Transverse colon (tissue), 4 donors: ENCODE measurements at regions not wholly inside any gene's neighbourhood (a gene's known extent, or its start where the extent isn't known, plus 50 kb on each side); places are given as distances from the start of the nearest gene placed in this dataset.

ENCODE experiments used
- DNase-seq: peaks from one replicate; pipeline ENCODE4 v3.0.0-alpha.2; 2019
- H3K27ac ChIP-seq, 4 donors: fragments of 200-600 bp; sonication (generic); 2 replicates each; pipeline ENCODE4 v1.5.1; 2016 to 2018; ENCODE audit warnings: inconsistent platforms in 4 of 4
- H3K27me3 ChIP-seq: fragments of 200-600 bp; sonication (generic); 2 replicates; pipeline ENCODE4 v1.5.1; 2017; ENCODE audit warnings: inconsistent platforms
- H3K36me3 ChIP-seq, 4 donors: fragments of 200-600 bp; sonication (generic); 2 replicates each; pipeline ENCODE4 v1.5.1; 2017 to 2019; ENCODE audit warnings: inconsistent platforms in 4 of 4
- H3K4me1 ChIP-seq, 4 donors: fragments of 200-600 bp; sonication (generic); 2 replicates each; pipeline ENCODE4 v1.5.1; 2017 to 2020; ENCODE audit warnings: inconsistent platforms in 4 of 4
- H3K4me3 ChIP-seq, 4 donors: fragments of 200-600 bp; sonication (generic); 1 replicate in 1 of 4; 2 replicates in 3 of 4; pipeline versions ENCODE4 v1.5.1 to v1.6.1; 2017 to 2019; ENCODE audit warnings: inconsistent platforms in 4 of 4
- H3K9me3 ChIP-seq, 2 donors: fragments of 200-600 bp; sonication (generic); 2 replicates each; pipeline ENCODE4 v1.5.1; 2017 to 2019; ENCODE audit warnings: inconsistent platforms in 2 of 2
- EP300 ChIP-seq: sonication (generic); formaldehyde crosslinking; IDR thresholded peaks from one replicate; pipeline ENCODE4 v1.6.1; 2017; ENCODE audit warnings: antibody characterized with exemption, low read depth
- POLR2A ChIP-seq: fragments of 450-650 bp; IDR thresholded peaks from one replicate; pipeline ENCODE4 v1.6.1; 2016; ENCODE audit warnings: antibody characterized with exemption, mild to moderate bottlenecking, moderate library complexity
- POLR2AphosphoS5 ChIP-seq, 3 donors: sonication (generic); formaldehyde crosslinking; IDR thresholded peaks; one replicate each; pipeline ENCODE4 v1.6.1; 2016; ENCODE audit warnings: antibody characterized with exemption in 3 of 3
- WGBS, 2 donors: methylation state at CpG; one replicate each; pipeline ENCODE4 v1.1.5; 2018; ENCODE audit warnings: low coverage in 1 of 2; 5-methylcytosine and 5-hydroxymethylcytosine counted together
- in situ Hi-C, 4 donors: fragments of 200-750 bp; cut with MboI; loops; one replicate each; pipeline versions ENCODE4 v1.15.0 to v1.15.1; 2017; ENCODE audit warnings: low sequenced_read_pairs in 3 of 4, low pct_ligation_motif_present in 1 of 4, low pct_unique_long_range_greater_than_20kb in 1 of 4
- intact Hi-C: fragments of 100-400 bp; cut with DNase I; formaldehyde crosslinking; loops from one replicate; pipeline ENCODE4 v1.15.1; 2023; ENCODE audit warnings: low total_unique reads
- TF ChIP-seq, protein P1 (sequence below), 5 experiments: fragments of 200-600 bp in 3 of 5; fragments of 450-650 bp in 2 of 5; sonication (generic) in 3 of 5; IDR thresholded peaks; 1 replicate in 2 of 5; 2 replicates in 3 of 5; pipeline ENCODE4 v1.5.1; 2016 to 2017; ENCODE audit warnings: antibody characterized with exemption in 5 of 5, inconsistent platforms in 3 of 5, mild to moderate bottlenecking in 2 of 5, moderate library complexity in 1 of 5

DNA sequence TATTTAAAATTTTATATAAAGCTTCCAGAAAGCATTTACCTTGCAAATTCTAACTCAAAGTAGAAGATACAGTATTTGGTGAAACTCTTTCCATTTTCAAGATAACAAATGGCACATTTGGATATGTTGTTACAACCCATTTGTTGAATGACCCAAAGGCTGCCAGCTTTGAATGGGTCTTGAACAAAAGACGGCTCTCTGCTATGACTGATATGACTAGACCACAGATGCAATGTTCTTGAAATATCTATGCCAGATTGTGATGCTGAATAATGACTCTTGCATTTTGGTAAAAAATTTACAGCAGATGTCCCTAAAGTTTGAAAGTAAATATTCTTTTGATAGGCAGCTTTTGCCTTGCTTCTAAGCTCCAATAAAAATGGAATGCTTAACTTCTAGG lies 99.6 kb downstream of the HTR1B start:
- Histone ChIP-seq H3K4me3 (no peak overlapping the region), H3K9me3 (no peaks in the 10 kb centered on the region), H3K27me3 (no peaks in the 10 kb centered on the region), H3K36me3 (no peaks in the 10 kb centered on the region), H3K27ac (no peak overlapping the region), H3K4me1 (no peaks in the 10 kb centered on the region)
- intact Hi-C loops (no loop called here), in situ Hi-C loops (no loop called here)
- DNase-seq: no peak
- 77 to 100% methylated on average over 1 of the region's 1 CpG for WGBS, 2 donors
- no peak for TF ChIP-seq POLR2AphosphoS5 (IDR thresholded peaks at IDR 0.05)
- no peak for TF ChIP-seq EP300
- TF ChIP-seq POLR2A: no peak

DNA sequence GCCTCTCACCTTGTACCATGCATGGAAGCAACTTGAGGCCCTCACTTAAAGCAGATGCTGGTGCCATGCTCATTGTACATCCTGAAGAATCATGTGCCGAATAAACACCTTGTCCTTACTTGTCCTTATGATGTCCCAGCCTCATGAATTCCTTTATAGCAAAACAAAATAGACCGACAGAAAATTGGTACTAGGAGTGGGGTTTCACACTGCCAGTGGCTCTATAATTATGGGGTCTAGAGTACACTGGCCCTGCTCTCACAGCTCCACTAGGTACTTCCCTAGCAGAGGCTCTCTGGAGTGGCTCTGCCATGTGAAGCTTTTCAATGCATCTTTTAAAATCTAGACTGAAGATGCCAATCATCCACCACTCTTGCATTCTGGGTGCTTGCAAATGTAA lies 101.2 kb downstream of the HTR1B start:
- in situ Hi-C loops: no loop called here
- no peak for DNase-seq

DNA sequence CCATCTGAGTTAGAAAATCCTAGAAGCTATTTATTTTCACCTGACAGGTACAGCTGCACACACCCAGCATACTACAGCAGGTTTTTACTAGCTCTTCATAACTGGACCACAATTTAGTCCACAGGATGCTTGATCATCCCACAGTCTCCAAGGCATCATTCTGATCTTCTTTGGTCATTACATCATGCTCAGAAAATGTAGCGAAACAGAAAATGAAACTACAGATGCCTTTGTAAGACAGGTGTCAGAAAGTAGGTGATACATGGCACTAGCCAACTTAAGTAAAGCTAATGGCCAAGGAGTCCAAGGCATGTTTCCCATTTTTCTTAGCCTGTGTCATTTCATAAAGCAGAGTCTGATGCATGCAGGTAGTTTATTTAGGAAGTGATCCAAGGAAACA lies 102.3 kb downstream of the HTR1B start:
- no peak overlapping the region for H3K4me3 ChIP-seq
- H3K4me1 ChIP-seq: no peaks in the 10 kb centered on the region
- TF ChIP-seq EP300: no peak
- TF ChIP-seq, protein P1, sequence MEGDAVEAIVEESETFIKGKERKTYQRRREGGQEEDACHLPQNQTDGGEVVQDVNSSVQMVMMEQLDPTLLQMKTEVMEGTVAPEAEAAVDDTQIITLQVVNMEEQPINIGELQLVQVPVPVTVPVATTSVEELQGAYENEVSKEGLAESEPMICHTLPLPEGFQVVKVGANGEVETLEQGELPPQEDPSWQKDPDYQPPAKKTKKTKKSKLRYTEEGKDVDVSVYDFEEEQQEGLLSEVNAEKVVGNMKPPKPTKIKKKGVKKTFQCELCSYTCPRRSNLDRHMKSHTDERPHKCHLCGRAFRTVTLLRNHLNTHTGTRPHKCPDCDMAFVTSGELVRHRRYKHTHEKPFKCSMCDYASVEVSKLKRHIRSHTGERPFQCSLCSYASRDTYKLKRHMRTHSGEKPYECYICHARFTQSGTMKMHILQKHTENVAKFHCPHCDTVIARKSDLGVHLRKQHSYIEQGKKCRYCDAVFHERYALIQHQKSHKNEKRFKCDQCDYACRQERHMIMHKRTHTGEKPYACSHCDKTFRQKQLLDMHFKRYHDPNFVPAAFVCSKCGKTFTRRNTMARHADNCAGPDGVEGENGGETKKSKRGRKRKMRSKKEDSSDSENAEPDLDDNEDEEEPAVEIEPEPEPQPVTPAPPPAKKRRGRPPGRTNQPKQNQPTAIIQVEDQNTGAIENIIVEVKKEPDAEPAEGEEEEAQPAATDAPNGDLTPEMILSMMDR (IDR thresholded peaks at IDR 0.05): no peak
- no peak for TF ChIP-seq POLR2AphosphoS5 (IDR thresholded peaks at IDR 0.05)
- no peak for TF ChIP-seq POLR2A
- intact Hi-C loops: no loop called here
- H3K27me3 ChIP-seq: no peaks in the 10 kb centered on the region
- DNase-seq: no peak
- H3K9me3 ChIP-seq: no peaks in the 10 kb centered on the region
- 88 to 97% methylated on average over 1 of the region's 1 CpG for WGBS, 2 donors
- in situ Hi-C loops: no loop called here
- H3K36me3 ChIP-seq: no peaks in the 10 kb centered on the region
- H3K27ac ChIP-seq: no peak overlapping the region

More for the DNA sequence above, 101.2 kb downstream of the HTR1B start:
- Histone ChIP-seq H3K4me1 (no peaks in the 10 kb centered on the region), H3K27me3 (no peaks in the 10 kb centered on the region), H3K27ac (no peak overlapping the region), H3K9me3 (no peaks in the 10 kb centered on the region), H3K36me3 (no peaks in the 10 kb centered on the region), H3K4me3 (no peak overlapping the region)
- TF ChIP-seq, protein P1 (IDR thresholded peaks at IDR 0.05): no peak
- TF ChIP-seq POLR2AphosphoS5 (IDR thresholded peaks at IDR 0.05) (no peak), POLR2A (no peak), EP300 (no peak)
- intact Hi-C loops: no loop called here
- 95 to 100% methylated on average over 1 to 2 of the region's 2 CpGs for whole genome bisulfite sequencing, 2 donors

DNA sequence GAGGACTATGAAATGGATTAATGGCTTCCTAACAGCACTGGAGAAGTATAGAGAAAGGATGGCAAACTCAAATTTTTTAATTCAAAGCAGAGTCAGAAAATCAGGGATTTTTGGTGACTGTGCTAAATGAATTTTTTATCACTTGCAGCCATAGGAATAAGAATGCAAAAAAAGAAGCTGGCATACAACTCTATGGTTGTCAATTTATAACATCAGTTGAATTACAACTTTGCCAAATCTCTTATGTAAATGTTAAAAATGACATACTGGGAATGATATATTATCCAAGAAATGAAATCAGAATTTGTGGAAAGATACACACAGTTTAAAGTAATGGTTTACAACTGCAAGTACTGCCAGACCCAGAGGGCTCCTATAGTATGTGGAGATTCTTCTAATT lies 106.5 kb downstream of the HTR1B start:
- Histone ChIP-seq H3K27me3 (no peaks in the 10 kb centered on the region), H3K9me3 (no peaks in the 10 kb centered on the region), H3K4me3 (no peak overlapping the region), H3K4me1 (no peaks in the 10 kb centered on the region), H3K36me3 (no peaks in the 10 kb centered on the region), H3K27ac (no peak overlapping the region)
- in situ Hi-C loops: no loop called here
- intact Hi-C loops: no loop called here
- TF ChIP-seq, protein P1 (IDR thresholded peaks at IDR 0.05): no peak
- TF ChIP-seq POLR2A (no peak), POLR2AphosphoS5 (IDR thresholded peaks at IDR 0.05) (no peak), EP300 (no peak)
- no peak for DNase-seq

DNA sequence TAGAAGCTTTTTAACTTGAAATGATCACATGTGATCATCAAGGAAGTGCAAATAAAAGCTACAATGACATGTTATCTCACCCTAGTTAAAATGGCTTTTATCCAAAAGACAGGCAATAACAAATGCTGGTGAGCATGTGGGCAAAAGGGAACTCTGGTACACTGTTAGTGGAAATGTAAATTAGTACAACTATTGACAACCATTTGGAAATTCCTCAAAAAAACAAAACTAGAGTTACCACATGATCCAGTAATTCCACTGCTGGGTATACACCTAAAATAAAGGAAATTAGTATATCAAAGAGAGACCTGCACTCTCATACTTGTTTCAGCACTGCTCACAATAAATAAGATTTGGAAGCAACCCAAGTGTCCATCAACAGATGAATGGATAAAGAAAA lies 108.7 kb downstream of the HTR1B start:
- no peaks in the 10 kb centered on the region for H3K27me3 ChIP-seq
- in situ Hi-C loops (no loop called here), intact Hi-C loops (no loop called here)

More for the DNA sequence above, 108.7 kb downstream of the HTR1B start:
- H3K36me3 ChIP-seq: no peaks in the 10 kb centered on the region
- no peak for TF ChIP-seq POLR2AphosphoS5 (IDR thresholded peaks at IDR 0.05)
- TF ChIP-seq, protein P1 (IDR thresholded peaks at IDR 0.05): no peak
- TF ChIP-seq EP300: no peak
- no peak for TF ChIP-seq POLR2A
- H3K9me3 ChIP-seq: no peaks in the 10 kb centered on the region
- no peak overlapping the region for H3K4me3 ChIP-seq
- no peak overlapping the region for H3K27ac ChIP-seq
- H3K4me1 ChIP-seq: no peaks in the 10 kb centered on the region
- no peak for DNase-seq
